Right lobe of liver (tissue), 6 donors: ENCODE measurements at regions not wholly inside any gene's neighbourhood (a gene's known extent, or its start where the extent isn't known, plus 50 kb on each side); places are given as distances from the start of the nearest gene placed in this dataset.

ENCODE experiments used
- ATAC-seq, 4 donors: fragments of 200-7000 bp; cut with Tn5 transposase; one replicate each; pipeline ENCODE4 v1.9.1; 2020; ENCODE audit warnings: mild to moderate bottlenecking in 4 of 4, moderate library complexity in 4 of 4
- DNase-seq, 3 donors: peaks; one replicate each; pipeline ENCODE4 v3.0.0-alpha.2; 2020
- H3K27ac ChIP-seq, 3 donors: fragments of 200-600 bp; one replicate each; pipeline ENCODE4 v1.8.0; 2022
- H3K27me3 ChIP-seq, 2 donors: fragments of 200-600 bp; one replicate each; pipeline ENCODE4 v1.8.0; 2022
- H3K36me3 ChIP-seq, 4 donors: fragments of 200-600 bp; sonication (generic) in 1 of 4; one replicate each; pipeline versions ENCODE4 v1.5.1 to v1.8.0; 2017 to 2022; ENCODE audit warnings: control low read depth in 1 of 4
- H3K4me1 ChIP-seq, 4 donors: fragments of 200-600 bp; sonication (generic) in 1 of 4; one replicate each; pipeline versions ENCODE4 v1.5.1 to v1.8.0; 2017 to 2022; ENCODE audit warnings: control low read depth in 1 of 4
- H3K4me3 ChIP-seq, 3 donors: fragments of 200-600 bp; one replicate each; pipeline ENCODE4 v1.8.0; 2022
- H3K9me3 ChIP-seq, 4 donors: fragments of 200-600 bp; sonication (generic) in 1 of 4; one replicate each; pipeline versions ENCODE4 v1.5.1 to v1.8.0; 2017 to 2022; ENCODE audit warnings: control low read depth in 1 of 4
- CTCF ChIP-seq, 4 donors: fragments of 200-600 bp in 3 of 4; fragments of 450-650 bp in 1 of 4; IDR thresholded peaks; one replicate each; pipeline versions ENCODE4 v1.5.1 to v1.8.0; 2016 to 2022; ENCODE audit warnings: antibody characterized with exemption in 4 of 4, mild to moderate bottlenecking in 2 of 4
- POLR2A ChIP-seq: fragments of 450-650 bp; IDR thresholded peaks from one replicate; pipeline ENCODE4 v1.6.1; 2017; ENCODE audit warnings: antibody characterized with exemption, mild to moderate bottlenecking
- WGBS: methylation state at CpG from one replicate; pipeline ENCODE4 v1.1.6; 2018; ENCODE audit warnings: low coverage, low lambda C conversion rate; ENCODE audit not compliant: insufficient coverage; ENCODE audit errors: missing lambda C conversion rate; 5-methylcytosine and 5-hydroxymethylcytosine counted together
- intact Hi-C, 2 donors: fragments of 100-400 bp; cut with DNase I; formaldehyde crosslinking; loops; one replicate each; pipeline versions ENCODE4 v1.11.2 to v1.14.1; 2022
- donor health status: DM: no; HTN: yes; CAD: no.
- donor health status: DM: no; HTN: no; CAD: no.
- donor health status: DM: no; HTN: no; CAD: no.
- donor health status: DM: no; HTN: yes; CAD: no.
- donor health status: DM: no; HTN: yes; CAD: no.

- DNase-seq (no peak), ATAC-seq (no peak)
- Histone ChIP-seq H3K27me3 (no peaks in the 10 kb centered on the region), H3K4me1 (no peaks in the 10 kb centered on the region), H3K9me3 (no peaks in the 10 kb centered on the region), H3K36me3 (no peaks in the 10 kb centered on the region), H3K27ac (no peak overlapping the region), H3K4me3 (no peak overlapping the region)
- TF ChIP-seq POLR2A (no peak), CTCF (IDR thresholded peaks at IDR 0.05) (no peak)
- intact Hi-C loops = no loop called here
- WGBS = 92% methylated on average over 1 of the region's 1 CpG
These were observed 441.7 kb downstream of the TXNL1 start for GRCh38 chr18:56196495-56197225.

- TF ChIP-seq POLR2A (no peak), CTCF (IDR thresholded peaks at IDR 0.05) (no peak)
- 50% methylated on average over 3 of the region's 5 CpGs for WGBS
- intact Hi-C loops = no loop called here
- no peak for DNase-seq
- H3K9me3 ChIP-seq = no peaks in the 10 kb centered on the region
- no peak for ATAC-seq
- no peak overlapping the region for H3K4me3 ChIP-seq
- no peak overlapping the region for H3K27ac ChIP-seq
- H3K4me1 ChIP-seq = no peaks in the 10 kb centered on the region
- no peaks in the 10 kb centered on the region for H3K27me3 ChIP-seq
- no peaks in the 10 kb centered on the region for H3K36me3 ChIP-seq
These were observed 447.1 kb downstream of the TXNL1 start for GRCh38 chr18:56191334-56191733.

GRCh38 chr18:56189615-56190014 is 448.8 kb downstream of the TXNL1 start:
- ATAC-seq (no peak), DNase-seq (no peak)
- WGBS = 91% methylated on average over 20 of the region's 20 CpGs
- H3K4me1 ChIP-seq = no peaks in the 10 kb centered on the region
- no peak overlapping the region for H3K4me3 ChIP-seq
- intact Hi-C loops = no loop called here
- no peaks in the 10 kb centered on the region for H3K36me3 ChIP-seq
- H3K27ac ChIP-seq = no peak overlapping the region
- H3K9me3 ChIP-seq = no peaks in the 10 kb centered on the region
- H3K27me3 ChIP-seq = no peaks in the 10 kb centered on the region
- TF ChIP-seq CTCF (IDR thresholded peaks at IDR 0.05) = no peak
- no peak for TF ChIP-seq POLR2A

- no peak overlapping the region for H3K4me3 ChIP-seq
- no peaks in the 10 kb centered on the region for H3K4me1 ChIP-seq
- H3K9me3 ChIP-seq = no peaks in the 10 kb centered on the region
- TF ChIP-seq CTCF (IDR thresholded peaks at IDR 0.05) (no peak), POLR2A (no peak)
- 59% methylated on average over 6 of the region's 9 CpGs for WGBS
- H3K27ac ChIP-seq = no peak overlapping the region
- peak in 1 of 4 donors; percentile 23 for ATAC-seq
- intact Hi-C loops = no loop called here
- H3K27me3 ChIP-seq = no peaks in the 10 kb centered on the region
- DNase-seq = no peak
- no peaks in the 10 kb centered on the region for H3K36me3 ChIP-seq
These were observed 449.7 kb downstream of the TXNL1 start for GRCh38 chr18:56188529-56189275.
